ENCODE measurements at regions not wholly inside any gene's neighbourhood (a gene's known extent, or its start where the extent isn't known, plus 50 kb on each side); places are given as distances from the start of the nearest gene placed in this dataset.

DNA sequence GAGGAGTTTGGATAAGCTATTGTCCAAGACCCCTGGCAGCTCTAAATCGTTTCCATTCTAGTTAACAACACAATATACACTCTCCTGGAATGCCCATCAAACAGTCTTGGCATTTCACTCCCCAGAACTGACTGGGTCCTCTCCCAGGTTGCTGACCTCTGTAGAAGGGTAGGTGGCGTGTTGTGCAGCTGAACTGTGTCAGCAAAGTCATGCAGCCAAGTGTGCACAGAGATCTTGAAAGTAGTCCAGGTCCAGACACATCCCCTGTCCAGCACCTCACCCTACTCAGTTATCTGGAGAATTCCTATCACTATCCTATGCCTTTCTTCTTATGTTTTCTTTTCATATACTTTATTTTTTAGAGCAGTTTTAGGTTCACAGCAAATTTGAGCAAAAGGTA, 312.7 kb downstream of the GABRB3 start (continued):
- TF ChIP-seq, protein P1, sequence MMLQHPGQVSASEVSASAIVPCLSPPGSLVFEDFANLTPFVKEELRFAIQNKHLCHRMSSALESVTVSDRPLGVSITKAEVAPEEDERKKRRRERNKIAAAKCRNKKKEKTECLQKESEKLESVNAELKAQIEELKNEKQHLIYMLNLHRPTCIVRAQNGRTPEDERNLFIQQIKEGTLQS (IDR thresholded peaks at IDR 0.05), result no peak
- no peak for TF ChIP-seq ELF1 (IDR thresholded peaks at IDR 0.05; ENCODE audit: borderline replicate concordance, low read depth)
- TF ChIP-seq EZH2phosphoT487 (IDR thresholded peaks at IDR 0.05; ENCODE audit: borderline replicate concordance), result no peak

DNA sequence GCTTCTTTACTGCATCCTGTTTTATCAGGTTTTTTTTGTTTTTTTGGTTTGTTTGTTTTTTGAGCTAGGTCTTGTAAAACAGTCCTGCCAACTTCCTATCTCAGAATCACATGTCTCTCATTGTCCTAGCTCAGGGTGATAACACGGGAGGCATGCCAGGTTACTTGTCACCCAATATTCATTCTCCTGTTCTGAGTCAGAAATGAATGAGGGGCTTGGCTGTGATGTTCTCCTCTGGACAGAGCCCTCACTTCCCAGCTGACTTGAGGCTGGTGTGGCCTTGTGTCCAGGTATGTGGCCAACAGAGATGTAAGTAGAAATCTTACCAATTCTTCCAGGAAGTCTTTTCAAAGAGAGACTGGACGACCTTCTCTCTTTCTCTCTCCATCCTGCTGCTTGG, 317.0 kb downstream of the GABRB3 start:
- Histone ChIP-seq H3K36me3 (ENCODE audit: control insufficient read depth in 1 of 2, insufficient read depth in 2 of 2, low read length in 2 of 2) (no peaks in the 10 kb centered on the region), H3K9ac (ENCODE audit: low read length) (no peak overlapping the region), H3K79me2 (ENCODE audit: insufficient read depth, low read length) (no peaks in the 10 kb centered on the region), H3K4me3 (replicated peaks in 1 of 2; ENCODE audit: low read depth in 1 of 2, low read length in 2 of 2) (no peak overlapping the region), H3K9me2 (ENCODE audit: insufficient read depth) (no peaks in the 10 kb centered on the region), H3K27ac (ENCODE audit: low read depth, low read length) (no peak overlapping the region), H4K20me1 (ENCODE audit: insufficient read depth) (no peaks in the 10 kb centered on the region), H3K4me2 (ENCODE audit: low read length) (no peak overlapping the region), H3K9me3 (ENCODE audit: control insufficient read depth in 1 of 2, insufficient read depth in 1 of 2, low read depth in 1 of 2, low read length in 2 of 2) (peaks cover 34 to 59% of the 10 kb centered on the region in 2 experiments; a peak in 2 of 4 replicates), H3K4me1 (ENCODE audit: control insufficient read depth in 1 of 2, insufficient read depth in 2 of 2, low read length in 2 of 2) (no peaks in the 10 kb centered on the region), H2AFZ (ENCODE audit: low read depth, low read length, poor library complexity, severe bottlenecking) (no peak overlapping the region), H3K27me3 (ENCODE audit: insufficient read depth, low read length) (no peaks in the 10 kb centered on the region)
- ChIA-PET RAD21 (ENCODE audit: low non-redundant PET in 1 of 2, low total read pairs in 2 of 2, uncharacterized antibody in 2 of 2, unreplicated experiment in 2 of 2) (no interaction called here), CTCF (no interaction called here), POLR2A (no interaction called here)
- intact Hi-C loops (cut with micrococcal nuclease), result no loop called here
- TF ChIP-seq RAD21 (IDR thresholded peaks at IDR 0.05; ENCODE audit: low read depth) (no peak), SP1 (IDR thresholded peaks at IDR 0.05; ENCODE audit: low read depth) (no peak), TCF7L2 (IDR thresholded peaks at IDR 0.05; ENCODE audit: borderline replicate concordance, extremely low read depth, insufficient read depth, insufficient read length) (no peak), EGR1 (IDR thresholded peaks at IDR 0.05; ENCODE audit: low read depth) (no peak), JUND (IDR thresholded peaks at IDR 0.05) (no peak)
- no peak for ATAC-seq
- no peak for DNase-seq (ENCODE audit: low read depth, low spot score)
- BruUV-seq (replicated peaks), result no TSS peak

DNA sequence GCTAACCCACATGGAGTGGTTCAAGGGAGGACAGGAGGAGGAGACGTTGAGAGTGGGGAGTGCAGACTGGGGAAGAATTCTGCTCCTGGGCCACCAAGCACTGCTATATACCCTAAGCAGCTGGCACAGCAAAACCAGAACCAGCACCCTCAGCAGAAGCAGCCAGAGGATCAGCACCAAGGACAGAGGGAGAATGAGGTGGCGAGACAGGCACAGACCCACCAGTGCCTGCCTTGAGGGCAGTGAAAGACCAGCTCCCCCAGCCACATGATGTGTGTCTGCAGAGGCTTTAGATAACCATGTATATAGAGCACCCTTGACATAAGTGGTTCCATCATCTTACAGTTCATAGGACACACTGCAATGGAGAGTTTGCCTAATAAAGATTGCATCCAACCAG, 319.0 kb downstream of the GABRB3 start:
- H3K9me2 ChIP-seq (ENCODE audit: insufficient read depth), result no peaks in the 10 kb centered on the region
- no peaks in the 10 kb centered on the region for H3K27me3 ChIP-seq (ENCODE audit: insufficient read depth, low read length)
- H3K9me3 ChIP-seq (ENCODE audit: control insufficient read depth in 1 of 2, insufficient read depth in 1 of 2, low read depth in 1 of 2, low read length in 2 of 2), result peaks cover 30 to 62% of the 10 kb centered on the region in 2 experiments; a peak in 2 of 4 replicates
- H2AFZ ChIP-seq (ENCODE audit: low read depth, low read length, poor library complexity, severe bottlenecking), result no peak overlapping the region
- CTCF ChIA-PET, result no interaction called here
- H3K27ac ChIP-seq (ENCODE audit: low read depth, low read length), result no peak overlapping the region
- RAD21 ChIA-PET (ENCODE audit: low non-redundant PET in 1 of 2, low total read pairs in 2 of 2, uncharacterized antibody in 2 of 2, unreplicated experiment in 2 of 2), result no interaction called here
- H3K4me2 ChIP-seq (ENCODE audit: low read length), result no peak overlapping the region
- no peak for TF ChIP-seq YY1 (IDR thresholded peaks at IDR 0.05; ENCODE audit: extremely low read depth, insufficient replicate concordance, low read depth, low read length)
- DNase-seq (ENCODE audit: low read depth, low spot score), result no peak
- H3K9ac ChIP-seq (ENCODE audit: low read length), result no peak overlapping the region
- BruUV-seq (replicated peaks), result no TSS peak
- POLR2A ChIA-PET, result no interaction called here
- no peak for ATAC-seq
- intact Hi-C loops (cut with micrococcal nuclease), result no loop called here
- H3K4me1 ChIP-seq (ENCODE audit: control insufficient read depth in 1 of 2, insufficient read depth in 2 of 2, low read length in 2 of 2), result no peaks in the 10 kb centered on the region
- H3K36me3 ChIP-seq (ENCODE audit: control insufficient read depth in 1 of 2, insufficient read depth in 2 of 2, low read length in 2 of 2), result no peaks in the 10 kb centered on the region
- no peaks in the 10 kb centered on the region for H3K79me2 ChIP-seq (ENCODE audit: insufficient read depth, low read length)
- H4K20me1 ChIP-seq (ENCODE audit: insufficient read depth), result no peaks in the 10 kb centered on the region
- H3K4me3 ChIP-seq (replicated peaks in 1 of 2; ENCODE audit: low read depth in 1 of 2, low read length in 2 of 2), result no peak overlapping the region
